AG04449 (cell line): ENCODE measurements at regions not wholly inside any gene's neighbourhood (a gene's known extent, or its start where the extent isn't known, plus 50 kb on each side); places are given as distances from the start of the nearest gene placed in this dataset.
"Not testable (repeated sequence)": the region's sequence is repeated elsewhere in the genome, so short reads cannot be mapped to it uniquely, and the experiment has no call there.

Experiments used
- CTCF ChIA-PET: fragments of 350-600 bp; formaldehyde crosslinking; extraction: SDS; loops from one replicate; lab custom pipeline; 2021; ENCODE audit warnings: antibody characterized with exemption; lab: Yijun Ruan, JAX
- POLR2A ChIA-PET: fragments of 400-600, 350-600 bp; formaldehyde crosslinking; extraction: SDS; loops from one replicate; lab custom pipeline; 2020; ENCODE audit warnings: antibody characterized with exemption, inconsistent platforms; lab: Yijun Ruan, JAX
- DNase-seq: peaks from one replicate; pipeline ENCODE4 v3.0.0-alpha.2; 2010; ENCODE audit warnings: low read depth, low spot score
- H3K4me3 ChIP-seq: 2 replicates; pipeline ENCODE4 v1.5.1; 2011; ENCODE audit warnings: low read depth, mild to moderate bottlenecking, control low read depth, low read length

DNA sequence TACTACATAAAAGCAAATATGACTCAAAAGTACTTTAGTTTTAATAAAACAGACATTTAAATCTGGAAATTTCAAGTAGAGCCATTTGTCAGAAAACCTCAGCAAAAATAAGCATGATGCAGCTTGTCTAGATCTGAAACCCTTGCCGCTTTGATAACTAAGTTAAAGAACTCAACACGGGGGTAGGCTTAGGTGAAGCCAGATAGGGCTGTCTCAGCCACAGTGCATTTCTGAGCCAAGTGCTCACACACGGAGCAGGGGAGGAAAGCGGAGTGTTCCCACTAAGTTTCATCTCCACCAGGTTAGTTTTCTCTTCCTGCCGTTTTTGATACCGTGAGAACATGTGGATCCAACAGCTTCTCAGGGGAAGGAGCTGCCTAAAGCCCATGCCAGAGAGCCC is 303.5 kb downstream of the BCL2L11 start:
- CTCF ChIA-PET, H3K4me3 ChIP-seq, POLR2A ChIA-PET, DNase-seq: not testable (repeated sequence)

DNA sequence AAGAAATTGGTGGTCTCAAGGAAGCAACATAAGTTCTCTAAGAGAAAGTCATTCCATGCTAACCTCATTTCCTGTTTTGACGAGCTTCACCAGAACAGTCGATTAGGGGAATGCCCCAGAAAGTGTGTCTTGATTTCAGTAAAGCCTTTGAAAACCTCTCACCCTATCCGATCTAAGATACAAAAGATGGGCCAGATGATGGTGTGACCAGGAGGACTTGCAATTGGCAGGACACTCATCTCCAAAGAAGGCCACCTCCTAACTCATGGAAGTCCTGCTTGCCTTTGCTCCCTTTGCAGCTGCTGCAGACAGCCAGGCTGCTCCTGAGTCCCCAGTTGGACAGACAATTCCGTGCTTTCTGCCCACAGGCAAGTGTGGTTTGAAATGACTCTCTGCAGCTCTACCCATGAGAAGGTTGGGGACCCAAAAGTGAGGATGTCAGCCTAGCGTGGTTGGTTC is 304.2 kb downstream of the BCL2L11 start:
- DNase-seq, POLR2A ChIA-PET, H3K4me3 ChIP-seq, CTCF ChIA-PET: not testable (repeated sequence)

DNA sequence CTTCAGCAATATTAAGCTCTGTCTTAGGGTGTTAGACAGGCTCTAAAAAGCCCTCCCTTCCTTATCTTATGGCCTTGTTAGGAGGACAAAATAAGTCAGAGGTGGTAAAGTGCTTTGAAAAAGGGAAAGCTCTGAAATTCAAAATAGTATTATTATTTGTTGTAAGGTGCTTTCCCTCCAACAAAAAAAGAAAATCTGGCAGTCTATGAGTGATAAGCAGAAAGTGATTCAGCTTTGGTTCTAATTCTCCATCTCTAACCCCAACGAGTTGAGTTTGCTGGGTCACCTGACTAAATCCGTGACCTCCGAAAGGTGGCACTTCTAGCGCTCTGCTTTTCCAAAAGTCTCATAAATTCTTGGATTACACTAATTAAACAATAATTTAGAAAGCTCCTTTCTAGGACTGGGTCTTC is 305.1 kb downstream of the BCL2L11 start:
- H3K4me3 ChIP-seq, POLR2A ChIA-PET, CTCF ChIA-PET, DNase-seq: not testable (repeated sequence)

DNA sequence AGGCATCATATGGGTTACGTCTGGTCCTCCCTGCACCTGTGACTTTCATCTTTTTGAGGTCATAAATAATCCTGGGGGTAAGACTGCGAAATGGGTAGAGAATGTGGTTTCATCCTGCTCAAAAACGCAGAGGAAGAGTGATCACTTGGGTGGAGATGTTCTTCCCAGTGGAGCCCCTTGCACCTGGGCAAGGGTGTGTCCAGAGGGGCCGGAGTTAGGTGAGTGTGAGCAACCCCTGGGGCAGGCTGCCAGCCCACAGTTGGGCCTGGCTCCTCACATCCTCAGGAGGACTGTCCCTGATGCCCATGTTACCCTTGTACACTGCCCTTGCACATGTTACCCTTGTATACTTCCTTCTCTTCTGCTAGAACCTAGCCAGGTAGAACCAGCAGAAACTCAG is 306.6 kb downstream of the BCL2L11 start:
- POLR2A ChIA-PET, CTCF ChIA-PET, DNase-seq, H3K4me3 ChIP-seq: not testable (repeated sequence)

DNA sequence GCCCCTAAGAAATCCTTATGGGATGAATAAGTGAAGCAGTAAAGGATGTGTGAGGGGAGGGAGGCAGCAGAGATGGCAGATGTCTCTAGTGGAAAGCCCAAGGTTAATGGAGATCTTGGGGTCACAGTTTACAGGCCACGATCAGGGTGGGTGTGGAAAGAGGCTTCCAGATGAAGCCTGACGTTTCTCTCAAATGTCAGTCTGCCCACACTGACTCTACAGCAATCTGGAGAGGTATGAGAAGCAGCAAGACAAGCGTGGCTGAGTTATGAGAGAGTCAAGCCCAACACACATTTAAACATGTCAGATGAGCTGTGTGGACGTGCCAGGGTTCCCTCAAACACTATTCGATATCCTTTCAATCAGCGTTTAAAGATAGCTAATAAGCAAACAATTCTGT is 308.2 kb downstream of the BCL2L11 start:
- POLR2A ChIA-PET: not testable (repeated sequence)

DNA sequence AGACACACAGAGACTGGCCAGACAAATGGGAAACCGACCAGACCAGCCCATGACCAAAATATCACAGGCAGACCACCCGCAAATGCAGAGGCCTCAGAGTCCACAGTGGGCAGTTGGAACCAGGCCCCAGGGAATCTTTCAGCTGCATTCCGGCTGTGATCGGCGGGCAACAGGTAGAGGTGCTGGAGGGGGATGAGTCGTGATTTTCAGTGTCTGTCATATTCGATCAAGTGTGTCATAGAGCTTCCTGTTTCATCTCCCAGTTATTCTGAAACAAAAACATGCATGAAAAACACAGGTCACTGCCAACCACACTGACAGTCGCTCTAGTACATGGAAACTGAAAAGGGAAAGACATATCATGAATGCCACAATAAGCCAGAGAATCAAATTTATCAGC is 308.6 kb downstream of the BCL2L11 start:
- CTCF ChIA-PET, DNase-seq, H3K4me3 ChIP-seq, POLR2A ChIA-PET: not testable (repeated sequence)

More for the DNA sequence above, 308.2 kb downstream of the BCL2L11 start:
- DNase-seq, CTCF ChIA-PET, H3K4me3 ChIP-seq: not testable (repeated sequence)

DNA sequence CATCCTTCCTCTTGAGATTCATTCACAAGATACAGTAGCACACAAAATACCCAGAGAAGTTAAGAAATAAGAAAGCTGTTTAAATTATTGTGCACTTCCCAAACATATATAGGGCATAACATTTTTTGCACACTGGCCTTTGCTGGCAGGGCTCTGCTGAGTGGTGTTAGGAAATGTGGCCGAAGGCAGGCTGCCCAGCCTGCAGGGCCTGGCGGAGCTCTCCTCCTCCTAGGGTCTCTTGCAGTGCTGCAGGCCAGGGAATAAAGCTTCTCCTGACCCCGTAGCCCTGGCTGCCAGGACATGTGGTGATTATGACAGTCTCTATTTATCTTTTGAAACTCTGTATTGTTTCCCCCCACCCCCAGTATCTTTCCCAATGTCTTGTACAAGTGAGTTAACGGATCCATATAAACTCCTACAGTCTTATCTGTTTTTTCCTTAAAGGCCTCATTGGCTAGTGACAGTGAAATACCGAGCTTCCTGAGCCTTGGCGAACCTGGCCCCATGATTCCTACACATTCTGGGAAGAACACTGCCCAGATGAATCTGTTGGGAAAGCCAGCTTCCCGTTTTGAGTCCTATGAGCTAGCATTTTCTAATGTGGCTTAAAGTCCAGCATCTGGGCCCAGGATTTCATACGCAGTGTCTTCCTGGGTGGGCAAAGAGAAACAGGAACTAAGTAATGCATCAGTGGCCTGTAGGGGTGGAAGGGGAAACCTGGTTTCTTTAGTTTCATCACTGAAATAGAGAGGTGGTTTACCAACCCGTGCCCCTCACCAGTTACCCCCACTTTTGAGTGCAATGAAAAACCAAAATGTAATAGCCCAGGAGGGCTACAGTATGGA is 310.3 kb downstream of the BCL2L11 start:
- H3K4me3 ChIP-seq, DNase-seq, POLR2A ChIA-PET, CTCF ChIA-PET: not testable (repeated sequence)

DNA sequence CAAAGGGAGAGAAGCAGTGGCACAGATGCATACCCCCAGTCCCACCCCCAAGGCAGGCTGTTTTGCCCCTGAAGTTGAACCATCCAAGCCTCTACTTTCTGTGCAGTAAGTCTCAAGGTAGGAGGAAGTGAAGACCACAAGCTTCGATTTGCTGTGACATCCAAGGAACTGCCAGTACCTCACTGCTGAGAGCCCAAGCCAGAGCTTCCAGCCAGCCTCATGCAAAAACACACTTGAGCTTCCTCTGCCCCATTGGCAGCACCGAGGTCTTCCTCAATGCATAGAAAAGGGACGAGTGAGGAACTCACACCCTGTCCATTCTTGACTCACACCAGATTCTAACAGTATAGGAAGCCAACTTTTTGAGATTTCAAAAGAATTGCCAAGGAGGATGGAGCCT is 311.7 kb downstream of the BCL2L11 start:
- DNase-seq, POLR2A ChIA-PET, H3K4me3 ChIP-seq, CTCF ChIA-PET: not testable (repeated sequence)

DNA sequence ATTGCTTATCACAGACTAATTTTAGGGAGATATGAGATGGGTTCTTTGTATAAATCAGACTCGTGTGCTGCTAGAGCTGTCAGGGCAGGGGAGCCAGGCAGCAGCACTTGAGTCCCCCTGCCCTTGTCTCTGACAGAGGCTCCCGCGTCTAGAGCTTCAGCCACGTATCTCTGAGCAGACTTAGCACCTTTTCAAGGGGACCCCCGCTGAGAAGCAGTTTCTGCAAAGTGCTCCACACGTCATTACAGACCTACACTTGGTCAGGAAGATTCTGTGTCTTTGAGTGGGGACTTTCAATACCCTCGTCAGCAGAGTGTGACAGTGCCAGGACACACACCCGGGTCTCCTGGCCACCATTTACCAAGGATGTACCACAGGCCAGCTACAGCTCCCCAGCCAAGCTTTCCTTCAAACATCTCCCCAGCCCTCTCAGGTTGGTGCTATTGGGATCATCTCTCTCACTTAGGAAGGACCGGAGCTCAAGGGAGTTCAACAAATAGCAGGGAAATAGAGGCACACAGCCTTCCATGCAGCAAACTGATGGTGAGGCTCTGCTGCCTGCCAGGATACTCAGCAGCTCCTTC is 312.3 kb downstream of the BCL2L11 start:
- CTCF ChIA-PET, H3K4me3 ChIP-seq, DNase-seq, POLR2A ChIA-PET: not testable (repeated sequence)

DNA sequence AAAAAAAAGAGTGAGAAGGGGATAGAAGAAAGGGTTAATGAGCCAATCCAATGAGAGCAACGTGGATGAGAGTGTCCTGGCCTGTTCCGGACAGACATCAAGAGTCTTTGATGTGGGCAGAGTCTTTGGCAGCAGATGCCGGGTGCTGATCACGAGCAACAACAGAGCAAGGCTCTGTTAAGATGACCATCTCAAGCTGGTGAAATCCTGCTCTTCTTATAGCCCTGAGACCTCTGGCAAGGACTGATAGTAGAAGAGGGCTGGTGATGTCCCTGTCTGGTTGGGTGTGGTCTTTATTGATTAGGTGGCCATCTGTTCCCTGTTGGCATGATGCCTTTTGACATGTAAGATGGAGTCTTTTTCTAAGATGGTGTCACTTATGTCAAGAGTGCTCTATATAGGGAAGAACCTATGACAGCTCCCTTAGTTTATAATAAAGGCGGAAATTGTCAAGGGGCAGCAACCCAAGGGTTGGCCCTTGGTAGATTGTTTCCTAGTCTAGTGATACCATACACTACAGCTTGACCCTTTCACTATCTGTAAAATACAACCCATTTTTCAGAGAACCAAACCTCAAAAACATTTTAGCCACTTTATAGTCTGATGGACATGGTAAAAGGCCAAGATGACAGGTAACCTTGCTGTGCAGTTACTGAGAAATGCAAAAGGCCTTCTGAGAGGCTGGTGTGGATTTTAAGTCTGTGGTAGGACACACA is 313.3 kb downstream of the BCL2L11 start:
- CTCF ChIA-PET, POLR2A ChIA-PET, DNase-seq, H3K4me3 ChIP-seq: not testable (repeated sequence)

DNA sequence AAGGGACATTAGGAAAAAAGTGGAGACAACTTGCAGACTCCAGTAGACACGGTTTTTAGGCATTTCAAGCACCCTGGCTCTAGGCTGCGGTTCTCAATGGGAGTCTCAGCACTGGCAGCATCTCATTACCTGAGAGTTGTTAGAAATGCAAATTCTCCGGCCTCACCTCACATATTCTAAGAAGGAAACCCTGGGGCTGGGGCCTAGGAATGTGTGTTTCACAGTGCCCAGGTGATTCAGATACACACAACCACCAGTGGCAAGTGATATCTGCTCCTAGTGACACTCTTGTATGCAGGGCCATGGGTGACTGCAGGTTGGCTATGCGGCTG is 313.9 kb downstream of the BCL2L11 start:
- CTCF ChIA-PET, DNase-seq, H3K4me3 ChIP-seq, POLR2A ChIA-PET: not testable (repeated sequence)

DNA sequence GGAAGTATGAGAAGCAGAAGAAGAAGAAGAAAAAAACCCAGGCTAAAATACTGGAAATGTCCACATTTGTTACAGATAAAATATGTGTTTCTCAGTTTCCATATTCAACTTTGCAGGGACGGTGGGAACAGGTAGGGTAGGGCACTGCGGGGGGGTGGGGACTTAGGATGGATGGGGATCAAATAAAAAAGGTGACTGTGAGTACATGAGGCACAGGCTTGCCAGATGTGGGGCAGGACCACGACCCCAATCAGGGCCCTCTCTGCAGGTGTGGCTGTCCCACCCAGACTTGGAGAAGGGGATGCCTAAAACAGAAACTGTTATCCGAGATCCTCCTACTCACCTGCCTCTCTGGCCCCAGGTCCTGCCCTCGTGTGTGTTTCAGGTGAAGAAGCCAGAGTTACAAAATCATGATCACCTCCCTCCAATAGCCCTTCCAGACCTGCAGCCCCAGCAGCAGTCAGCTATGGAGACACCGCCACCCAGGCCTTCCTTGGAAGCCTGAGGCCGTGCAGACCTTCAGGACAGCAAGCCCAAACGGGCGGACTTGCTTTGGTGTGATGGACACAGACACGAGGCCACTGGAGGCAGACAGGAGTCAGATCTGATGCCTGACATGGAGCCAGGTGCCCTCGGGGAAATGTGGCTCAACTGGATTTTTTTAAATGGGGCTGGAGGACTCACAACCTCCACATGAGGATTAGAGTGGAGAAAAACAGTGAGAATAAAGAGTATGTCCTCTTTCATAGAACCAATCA is 315.0 kb downstream of the BCL2L11 start:
- POLR2A ChIA-PET, CTCF ChIA-PET, DNase-seq, H3K4me3 ChIP-seq: not testable (repeated sequence)

DNA sequence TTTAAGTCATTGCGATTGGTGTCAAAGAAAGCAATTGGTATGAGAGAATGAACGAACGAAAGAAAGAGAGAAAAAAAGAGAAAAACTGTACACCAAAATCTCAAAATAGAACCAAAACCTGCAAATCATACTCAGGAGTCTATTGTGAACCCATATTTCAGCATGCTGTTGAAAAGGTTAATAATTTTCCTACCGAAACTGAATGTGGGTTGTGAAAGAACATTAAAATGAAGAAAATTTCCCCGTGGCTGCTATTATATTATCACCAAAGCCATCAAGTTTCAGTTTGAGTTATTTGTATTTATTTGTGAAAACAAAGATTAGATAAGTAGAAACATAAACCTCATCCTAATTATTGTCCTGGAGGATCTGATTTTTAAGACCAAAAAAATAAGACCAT is 315.7 kb downstream of the BCL2L11 start:
- H3K4me3 ChIP-seq, CTCF ChIA-PET, DNase-seq, POLR2A ChIA-PET: not testable (repeated sequence)

DNA sequence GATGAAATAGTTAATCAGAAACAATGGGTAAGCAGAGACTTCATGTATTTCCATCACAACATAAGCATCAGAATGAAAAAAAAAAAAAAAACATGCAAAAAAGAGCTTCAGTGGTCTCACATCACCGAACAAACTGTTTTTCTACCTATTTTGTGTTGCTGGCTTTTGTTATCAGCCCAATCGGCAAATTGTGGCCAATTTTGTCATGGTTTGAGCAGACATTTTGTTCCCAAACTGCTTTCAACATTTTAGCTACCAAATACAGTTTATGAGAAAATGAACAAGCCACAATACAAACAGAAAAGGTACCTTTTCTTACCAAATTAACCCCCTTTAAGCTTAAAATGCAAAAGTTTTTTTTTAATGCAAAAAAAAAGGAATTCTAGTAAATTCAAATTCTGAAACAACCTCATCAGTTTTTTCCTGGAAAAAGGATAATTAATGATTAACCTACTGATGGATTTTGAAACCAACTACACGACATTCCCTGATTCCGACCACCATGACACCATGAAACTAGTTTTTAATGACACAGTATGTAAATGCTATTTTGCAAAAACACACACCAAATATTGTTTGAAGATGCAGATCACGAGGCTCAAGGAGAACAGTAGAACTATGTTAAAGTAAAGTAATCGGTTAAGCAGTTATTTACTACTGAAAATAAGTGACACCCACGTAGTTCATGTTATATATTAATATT is 316.7 kb downstream of the BCL2L11 start:
- CTCF ChIA-PET, H3K4me3 ChIP-seq, DNase-seq, POLR2A ChIA-PET: not testable (repeated sequence)

DNA sequence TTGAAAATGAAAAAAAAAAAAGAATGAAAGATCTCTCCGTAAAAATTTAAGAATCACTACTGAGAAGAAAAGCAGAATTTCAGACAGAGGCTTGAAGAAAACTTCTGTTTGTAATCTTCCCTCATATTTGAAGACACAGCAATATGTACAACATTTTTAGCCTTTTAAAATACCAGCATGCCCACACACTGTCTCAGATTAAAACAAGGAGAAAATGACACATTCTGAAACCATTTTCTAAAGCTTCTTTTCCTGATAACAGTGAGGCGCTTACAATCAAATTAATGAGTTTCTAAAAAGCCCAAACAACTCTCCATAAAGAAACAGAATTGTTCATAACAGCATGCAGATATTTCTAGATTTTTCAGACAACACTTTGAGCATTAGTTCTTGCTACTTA is 317.4 kb downstream of the BCL2L11 start:
- DNase-seq, POLR2A ChIA-PET, CTCF ChIA-PET: not testable (repeated sequence)

DNA sequence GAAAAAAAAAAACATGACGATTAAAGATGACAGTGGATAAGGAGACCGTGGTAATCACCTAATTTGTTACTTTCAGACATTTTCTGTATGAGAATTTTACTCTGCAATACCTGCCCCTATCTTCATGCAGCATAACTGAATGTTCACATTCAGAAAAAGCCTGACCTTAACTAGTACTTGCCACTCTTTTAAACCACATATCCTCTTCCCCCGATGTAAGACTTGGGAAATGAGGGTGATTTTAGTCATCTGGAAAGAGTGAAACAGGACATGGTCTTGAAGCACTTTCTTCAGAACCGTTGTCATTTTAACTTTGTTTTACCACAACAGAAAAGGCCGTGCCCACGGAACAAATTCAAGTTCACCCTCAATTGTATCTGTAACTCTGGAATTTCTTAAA is 318.5 kb downstream of the BCL2L11 start:
- H3K4me3 ChIP-seq, CTCF ChIA-PET, POLR2A ChIA-PET, DNase-seq: not testable (repeated sequence)

More for the DNA sequence above, 317.4 kb downstream of the BCL2L11 start:
- not testable (repeated sequence) for H3K4me3 ChIP-seq
